Astrocyte of the spinal cord (primary cell): ENCODE measurements at regions not wholly inside any gene's neighbourhood (a gene's known extent, or its start where the extent isn't known, plus 50 kb on each side); places are given as distances from the start of the nearest gene placed in this dataset.

Source experiments
- DNase-seq: peaks from one replicate; pipeline ENCODE4 v3.0.0; 2011; ENCODE audit warnings: low read depth, low spot score
- H3K4me3 ChIP-seq: 2 replicates; pipeline ENCODE4 v1.5.1; 2011; ENCODE audit warnings: low read depth, mild to moderate bottlenecking, low read length, moderate library complexity
- in situ Hi-C: cut with HindIII; loops from 2 replicates; pipeline ENCODE4 v1.10.0; 2017; ENCODE audit warnings: low sequenced_read_pairs
- TF ChIP-seq, protein P1 (sequence below): IDR thresholded peaks from 2 replicates; pipeline ENCODE4 v1.5.1; 2012; ENCODE audit warnings: low read depth, mild to moderate bottlenecking, low read length, inconsistent platforms

- TF ChIP-seq, protein P1, sequence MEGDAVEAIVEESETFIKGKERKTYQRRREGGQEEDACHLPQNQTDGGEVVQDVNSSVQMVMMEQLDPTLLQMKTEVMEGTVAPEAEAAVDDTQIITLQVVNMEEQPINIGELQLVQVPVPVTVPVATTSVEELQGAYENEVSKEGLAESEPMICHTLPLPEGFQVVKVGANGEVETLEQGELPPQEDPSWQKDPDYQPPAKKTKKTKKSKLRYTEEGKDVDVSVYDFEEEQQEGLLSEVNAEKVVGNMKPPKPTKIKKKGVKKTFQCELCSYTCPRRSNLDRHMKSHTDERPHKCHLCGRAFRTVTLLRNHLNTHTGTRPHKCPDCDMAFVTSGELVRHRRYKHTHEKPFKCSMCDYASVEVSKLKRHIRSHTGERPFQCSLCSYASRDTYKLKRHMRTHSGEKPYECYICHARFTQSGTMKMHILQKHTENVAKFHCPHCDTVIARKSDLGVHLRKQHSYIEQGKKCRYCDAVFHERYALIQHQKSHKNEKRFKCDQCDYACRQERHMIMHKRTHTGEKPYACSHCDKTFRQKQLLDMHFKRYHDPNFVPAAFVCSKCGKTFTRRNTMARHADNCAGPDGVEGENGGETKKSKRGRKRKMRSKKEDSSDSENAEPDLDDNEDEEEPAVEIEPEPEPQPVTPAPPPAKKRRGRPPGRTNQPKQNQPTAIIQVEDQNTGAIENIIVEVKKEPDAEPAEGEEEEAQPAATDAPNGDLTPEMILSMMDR = no peak
- H3K4me3 ChIP-seq = no peak overlapping the region
- in situ Hi-C loops = no loop called here
- DNase-seq = no peak
Observed at GRCh38 chr13:84834201-84834600, 951.9 kb upstream of the SLITRK1 start.

DNA sequence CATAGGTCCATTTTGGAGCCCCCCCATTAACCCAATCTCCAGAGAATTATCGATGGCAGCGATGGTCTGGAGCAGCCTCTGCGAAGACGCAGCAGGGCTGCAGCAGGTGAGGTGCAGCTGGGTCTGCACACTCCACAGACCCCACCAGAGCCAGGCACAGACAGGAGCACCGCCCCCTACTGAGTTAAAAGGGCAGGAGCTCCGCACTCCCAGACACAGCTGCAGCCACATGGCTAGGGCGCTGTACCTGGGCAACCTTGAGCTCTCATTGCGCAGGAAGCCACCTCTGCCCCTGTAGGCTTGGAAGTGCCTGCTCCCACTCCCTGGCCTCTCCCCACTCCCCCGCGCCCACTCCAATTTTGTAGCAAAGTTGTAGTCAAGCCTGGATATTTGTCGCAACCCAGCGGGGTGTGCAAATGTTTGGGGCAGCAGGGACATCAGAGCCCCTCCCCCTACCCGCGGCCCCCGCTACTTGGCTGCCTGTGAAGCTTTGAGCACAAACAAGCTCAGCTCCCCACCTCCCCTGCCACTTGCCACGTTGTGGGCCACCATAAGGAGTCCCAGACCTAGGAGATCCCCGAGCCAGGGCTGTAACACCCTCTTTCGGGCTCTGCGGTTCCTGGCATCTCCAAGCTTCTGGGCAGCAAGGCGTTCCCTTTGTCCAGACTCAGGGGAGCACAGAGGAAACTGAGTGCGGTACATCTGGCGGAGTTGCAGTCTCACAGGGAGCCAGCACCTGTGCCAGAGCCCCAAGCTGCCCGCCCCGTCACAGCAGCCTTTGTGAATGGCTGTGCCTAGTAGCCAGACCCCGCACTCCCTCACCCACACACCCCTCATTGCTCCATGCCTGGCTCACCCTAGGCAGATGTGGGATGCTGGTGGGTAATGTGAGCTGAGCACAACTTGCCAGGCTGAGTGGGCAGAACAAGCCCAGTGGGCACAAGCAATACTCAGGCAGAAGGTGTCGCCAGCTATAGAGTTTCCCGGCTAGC, 949.7 kb upstream of the SLITRK1 start:
- TF ChIP-seq, protein P1 = no peak
- in situ Hi-C loops = no loop called here
- DNase-seq = no peak
- H3K4me3 ChIP-seq = no peak overlapping the region

GRCh38 chr13:84823528-84823927, 941.3 kb upstream of the SLITRK1 start:
- TF ChIP-seq, protein P1 = no peak
- in situ Hi-C loops = no loop called here
- H3K4me3 ChIP-seq = no peak overlapping the region
- no peak for DNase-seq

GRCh38 chr13:84821261-84821660, 939.0 kb upstream of the SLITRK1 start:
- in situ Hi-C loops = no loop called here
- no peak for DNase-seq
- TF ChIP-seq, protein P1 = no peak
- H3K4me3 ChIP-seq = no peak overlapping the region

- no peak for DNase-seq
- in situ Hi-C loops = no loop called here
- TF ChIP-seq, protein P1 = no peak
- no peak overlapping the region for H3K4me3 ChIP-seq
Observed at GRCh38 chr13:84816567-84817105, 934.4 kb upstream of the SLITRK1 start.

DNA sequence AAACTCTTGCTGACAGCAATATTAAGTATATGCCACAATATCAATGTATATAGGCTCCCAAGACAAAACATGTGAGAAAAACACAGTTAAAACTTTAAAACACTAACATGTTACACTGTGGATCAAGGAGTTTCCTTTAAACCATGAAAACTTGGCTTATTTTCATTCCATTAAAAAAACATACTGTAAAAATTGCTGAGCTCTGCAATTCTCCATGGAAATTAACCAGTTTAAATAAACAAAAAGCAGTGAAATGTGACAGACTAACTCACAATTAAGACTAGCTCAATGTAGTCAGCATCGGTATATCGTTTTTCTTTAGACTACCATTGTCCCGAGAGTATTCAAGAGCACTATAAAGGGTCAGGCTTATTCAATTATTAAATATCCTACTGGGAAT, 930.5 kb upstream of the SLITRK1 start:
- no peak overlapping the region for H3K4me3 ChIP-seq
- DNase-seq = no peak
- TF ChIP-seq, protein P1 = no peak
- in situ Hi-C loops = no loop called here
